ENCODE measurements at regions not wholly inside any gene's neighbourhood (a gene's known extent, or its start where the extent isn't known, plus 50 kb on each side); places are given as distances from the start of the nearest gene placed in this dataset.

DNA sequence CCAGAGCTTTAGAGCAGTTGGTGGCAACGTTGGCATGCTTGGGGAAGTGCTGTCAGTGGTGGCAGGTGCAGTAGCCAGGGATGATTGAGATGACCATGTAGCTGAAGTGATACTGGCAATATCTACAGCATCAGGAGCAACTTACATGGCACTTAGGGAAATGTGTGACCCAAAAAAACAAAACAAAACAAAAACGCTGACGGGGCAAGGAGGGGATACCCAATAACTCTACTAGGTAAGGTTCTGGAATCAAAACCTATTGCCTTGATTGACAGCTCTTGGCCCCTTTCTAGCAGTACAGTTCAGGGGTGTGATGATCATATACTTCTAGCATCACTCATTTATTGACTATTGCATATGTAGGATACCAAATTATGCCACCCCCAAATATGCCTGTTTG is 312.6 kb downstream of the AASDHPPT start:
- DNase-seq (ENCODE audit: low read depth in 2 of 2): no peak
- H3K4me2 ChIP-seq (ENCODE audit: extremely low read depth, insufficient read depth, low read length): no peak overlapping the region

DNA sequence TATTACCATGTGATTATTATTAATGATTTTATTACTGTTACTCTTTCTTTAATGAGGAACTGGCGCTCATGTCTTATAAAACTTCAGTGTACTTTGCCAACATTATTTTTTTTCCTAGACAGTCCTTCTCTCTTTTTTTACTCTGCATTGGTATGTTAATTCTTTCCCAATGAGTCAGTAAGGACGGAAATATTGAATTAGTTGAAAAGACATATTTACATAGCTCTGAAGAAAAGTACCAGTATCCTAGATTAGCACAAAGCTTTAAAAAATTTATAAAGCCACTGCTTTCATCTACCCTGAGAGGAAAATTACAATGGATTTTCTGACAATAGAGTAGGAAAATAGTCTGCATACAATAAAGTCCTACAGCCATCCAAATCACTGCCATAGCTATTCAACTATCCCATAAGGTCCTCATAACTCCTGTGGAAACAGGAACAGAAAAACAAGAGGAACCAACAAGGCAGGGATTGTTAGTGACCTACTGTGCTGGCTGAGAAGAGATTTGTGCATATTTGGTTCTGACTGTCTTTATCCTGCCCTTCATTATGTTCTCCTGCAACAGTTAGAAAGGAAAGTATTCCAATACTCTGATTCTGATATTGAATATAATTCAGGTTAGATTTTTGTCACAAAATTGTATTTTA is 314.4 kb downstream of the AASDHPPT start:
- H2AFZ ChIP-seq (ENCODE audit: low read length): no peak overlapping the region
- no peak for TF ChIP-seq EZH2 (IDR thresholded peaks at IDR 0.05; ENCODE audit: low read length, missing control alignments)
- TF ChIP-seq, protein P1, sequence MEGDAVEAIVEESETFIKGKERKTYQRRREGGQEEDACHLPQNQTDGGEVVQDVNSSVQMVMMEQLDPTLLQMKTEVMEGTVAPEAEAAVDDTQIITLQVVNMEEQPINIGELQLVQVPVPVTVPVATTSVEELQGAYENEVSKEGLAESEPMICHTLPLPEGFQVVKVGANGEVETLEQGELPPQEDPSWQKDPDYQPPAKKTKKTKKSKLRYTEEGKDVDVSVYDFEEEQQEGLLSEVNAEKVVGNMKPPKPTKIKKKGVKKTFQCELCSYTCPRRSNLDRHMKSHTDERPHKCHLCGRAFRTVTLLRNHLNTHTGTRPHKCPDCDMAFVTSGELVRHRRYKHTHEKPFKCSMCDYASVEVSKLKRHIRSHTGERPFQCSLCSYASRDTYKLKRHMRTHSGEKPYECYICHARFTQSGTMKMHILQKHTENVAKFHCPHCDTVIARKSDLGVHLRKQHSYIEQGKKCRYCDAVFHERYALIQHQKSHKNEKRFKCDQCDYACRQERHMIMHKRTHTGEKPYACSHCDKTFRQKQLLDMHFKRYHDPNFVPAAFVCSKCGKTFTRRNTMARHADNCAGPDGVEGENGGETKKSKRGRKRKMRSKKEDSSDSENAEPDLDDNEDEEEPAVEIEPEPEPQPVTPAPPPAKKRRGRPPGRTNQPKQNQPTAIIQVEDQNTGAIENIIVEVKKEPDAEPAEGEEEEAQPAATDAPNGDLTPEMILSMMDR (conservative IDR thresholded peaks at IDR 0.05 in 1 of 2, IDR thresholded peaks at IDR 0.05 in 1 of 2; ENCODE audit: low read depth in 1 of 2, low read length in 2 of 2): no peak
- H3K4me3 ChIP-seq (replicated peaks in 1 of 4; ENCODE audit: control extremely low read depth in 1 of 4, insufficient read depth in 1 of 4, low read depth in 3 of 4, low read length in 4 of 4): no peak overlapping the region
- H3K9ac ChIP-seq (ENCODE audit: insufficient read depth, low read length): no peak overlapping the region
- H3K79me2 ChIP-seq (ENCODE audit: control insufficient read depth, insufficient read depth, low read length): no peaks in the 10 kb centered on the region
- DNase-seq (ENCODE audit: low read depth in 2 of 2): peak; percentile 76 to 82
- peak overlapping the region; percentile 37 for H3K27ac ChIP-seq (ENCODE audit: insufficient read depth, low read length)
- H3K9me3 ChIP-seq (ENCODE audit: control insufficient read depth, insufficient read depth, low read depth, low read length): no peaks in the 10 kb centered on the region
- no peak overlapping the region for H3K4me2 ChIP-seq (ENCODE audit: extremely low read depth, insufficient read depth, low read length)
- H3K4me1 ChIP-seq (ENCODE audit: control insufficient read depth, extremely low read depth, insufficient read depth, low read length): peaks cover 16% of the 10 kb centered on the region
- no peaks in the 10 kb centered on the region for H3K27me3 ChIP-seq (ENCODE audit: control insufficient read depth, insufficient read depth, low read length)
- no peaks in the 10 kb centered on the region for H3K36me3 ChIP-seq (ENCODE audit: control insufficient read depth, insufficient read depth, low read length)
- H4K20me1 ChIP-seq (ENCODE audit: control insufficient read depth, extremely low read depth, insufficient read depth, low read length): no peaks in the 10 kb centered on the region

More for the DNA sequence above, 312.6 kb downstream of the AASDHPPT start:
- TF ChIP-seq, protein P1 (conservative IDR thresholded peaks at IDR 0.05 in 1 of 2, IDR thresholded peaks at IDR 0.05 in 1 of 2; ENCODE audit: low read depth in 1 of 2, low read length in 2 of 2): no peak
- TF ChIP-seq EZH2 (IDR thresholded peaks at IDR 0.05; ENCODE audit: low read length, missing control alignments): no peak
- Histone ChIP-seq H3K36me3 (ENCODE audit: control insufficient read depth, insufficient read depth, low read length) (no peaks in the 10 kb centered on the region), H3K27me3 (ENCODE audit: control insufficient read depth, insufficient read depth, low read length) (no peaks in the 10 kb centered on the region), H3K27ac (ENCODE audit: insufficient read depth, low read length) (no peak overlapping the region), H3K4me3 (replicated peaks in 1 of 4; ENCODE audit: control extremely low read depth in 1 of 4, insufficient read depth in 1 of 4, low read depth in 3 of 4, low read length in 4 of 4) (no peak overlapping the region), H2AFZ (ENCODE audit: low read length) (no peak overlapping the region), H3K9me3 (ENCODE audit: control insufficient read depth, insufficient read depth, low read depth, low read length) (no peaks in the 10 kb centered on the region), H3K79me2 (ENCODE audit: control insufficient read depth, insufficient read depth, low read length) (no peaks in the 10 kb centered on the region), H4K20me1 (ENCODE audit: control insufficient read depth, extremely low read depth, insufficient read depth, low read length) (no peaks in the 10 kb centered on the region), H3K9ac (ENCODE audit: insufficient read depth, low read length) (no peak overlapping the region), H3K4me1 (ENCODE audit: control insufficient read depth, extremely low read depth, insufficient read depth, low read length) (peaks cover 16% of the 10 kb centered on the region)

DNA sequence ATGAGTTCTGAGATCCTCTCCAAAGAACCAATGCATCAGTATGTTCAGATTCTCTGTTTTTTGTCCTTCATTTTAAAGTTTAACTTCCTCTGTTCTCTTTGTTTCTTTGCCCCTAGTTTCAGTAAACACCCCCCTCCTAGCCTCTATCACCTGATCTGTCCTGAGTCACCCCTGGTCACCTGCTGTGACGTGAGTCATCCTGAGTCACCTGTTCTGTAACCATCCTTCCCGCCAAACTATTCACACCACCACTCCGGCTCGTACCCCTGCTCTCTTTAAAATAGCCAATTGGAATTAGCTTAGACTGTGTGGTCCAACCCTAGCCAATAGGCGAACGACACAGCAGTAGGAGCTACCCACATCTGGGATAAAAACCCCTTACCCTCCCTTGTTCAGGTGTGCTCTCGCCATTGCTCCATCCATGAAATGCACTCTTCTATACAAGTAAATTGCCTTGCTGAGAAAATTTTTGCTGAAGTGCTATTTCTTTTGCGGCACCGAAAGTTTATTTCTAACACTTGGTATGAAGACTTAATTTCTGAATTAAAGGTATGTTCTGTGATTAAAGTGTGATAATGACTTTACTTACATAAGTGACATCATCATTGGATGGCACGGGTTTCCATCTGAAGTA is 318.4 kb downstream of the AASDHPPT start:
- no peaks in the 10 kb centered on the region for H3K9me3 ChIP-seq (ENCODE audit: control insufficient read depth, insufficient read depth, low read depth, low read length)
- H3K4me1 ChIP-seq (ENCODE audit: control insufficient read depth, extremely low read depth, insufficient read depth, low read length): peaks cover 26% of the 10 kb centered on the region
- TF ChIP-seq, protein P1 (conservative IDR thresholded peaks at IDR 0.05 in 1 of 2, IDR thresholded peaks at IDR 0.05 in 1 of 2; ENCODE audit: low read depth in 1 of 2, low read length in 2 of 2): no peak
- no peak for TF ChIP-seq EZH2 (IDR thresholded peaks at IDR 0.05; ENCODE audit: low read length, missing control alignments)
- H2AFZ ChIP-seq (ENCODE audit: low read length): no peak overlapping the region
- no peak overlapping the region for H3K4me2 ChIP-seq (ENCODE audit: extremely low read depth, insufficient read depth, low read length)
- H3K27me3 ChIP-seq (ENCODE audit: control insufficient read depth, insufficient read depth, low read length): no peaks in the 10 kb centered on the region
- H3K9ac ChIP-seq (ENCODE audit: insufficient read depth, low read length): no peak overlapping the region
- no peak overlapping the region for H3K4me3 ChIP-seq (replicated peaks in 1 of 4; ENCODE audit: control extremely low read depth in 1 of 4, insufficient read depth in 1 of 4, low read depth in 3 of 4, low read length in 4 of 4)
- H3K27ac ChIP-seq (ENCODE audit: insufficient read depth, low read length): no peak overlapping the region
- DNase-seq (ENCODE audit: low read depth in 2 of 2): no peak
- H3K36me3 ChIP-seq (ENCODE audit: control insufficient read depth, insufficient read depth, low read length): no peaks in the 10 kb centered on the region
- H3K79me2 ChIP-seq (ENCODE audit: control insufficient read depth, insufficient read depth, low read length): no peaks in the 10 kb centered on the region
- no peaks in the 10 kb centered on the region for H4K20me1 ChIP-seq (ENCODE audit: control insufficient read depth, extremely low read depth, insufficient read depth, low read length)
